ENCODE measurements at regions not wholly inside any gene's neighbourhood (a gene's known extent, or its start where the extent isn't known, plus 50 kb on each side); places are given as distances from the start of the nearest gene placed in this dataset.

- TF ChIP-seq CTCF (IDR thresholded peaks at IDR 0.05), result no peak
These were observed 729.4 kb downstream of the HACE1 start for GRCh38 chr6:104130343-104130742.

DNA sequence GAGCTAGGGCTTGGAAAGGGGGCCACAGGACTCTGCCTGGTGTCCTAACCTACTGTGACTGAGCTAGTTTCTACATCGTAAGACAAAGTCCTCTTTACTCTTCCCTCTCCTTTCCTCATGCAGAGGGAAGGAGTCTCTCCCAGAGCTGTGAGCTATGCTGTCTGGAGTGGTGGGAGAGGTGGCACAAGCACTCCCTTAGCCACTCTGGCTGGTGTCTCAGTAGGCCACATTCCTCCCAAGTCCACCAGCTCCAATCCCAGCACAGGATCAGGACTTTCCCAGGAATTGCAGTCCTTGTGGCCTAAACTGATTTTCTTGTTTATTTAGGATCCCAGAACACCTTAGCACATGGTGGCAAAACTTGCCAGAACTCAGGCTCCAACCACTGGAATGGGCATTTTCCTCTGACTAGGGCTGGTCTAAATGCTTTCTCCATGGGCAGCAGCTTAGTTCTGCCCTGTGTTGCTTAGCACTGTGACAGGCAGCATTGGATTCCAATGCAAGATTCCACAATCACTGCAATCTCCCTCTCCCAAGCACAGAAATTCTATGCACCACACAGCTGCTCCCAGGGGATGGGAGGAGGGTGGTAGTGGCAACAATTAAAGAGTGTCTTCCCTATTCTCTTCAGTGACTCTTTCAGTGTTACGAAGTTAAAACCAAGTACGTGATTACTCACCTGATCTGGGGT is 733.3 kb downstream of the HACE1 start:
- TF ChIP-seq CTCF (IDR thresholded peaks at IDR 0.05), result no peak

GRCh38 chr6:104123227-104123626 is 736.5 kb downstream of the HACE1 start:
- no peak for TF ChIP-seq CTCF (IDR thresholded peaks at IDR 0.05)

DNA sequence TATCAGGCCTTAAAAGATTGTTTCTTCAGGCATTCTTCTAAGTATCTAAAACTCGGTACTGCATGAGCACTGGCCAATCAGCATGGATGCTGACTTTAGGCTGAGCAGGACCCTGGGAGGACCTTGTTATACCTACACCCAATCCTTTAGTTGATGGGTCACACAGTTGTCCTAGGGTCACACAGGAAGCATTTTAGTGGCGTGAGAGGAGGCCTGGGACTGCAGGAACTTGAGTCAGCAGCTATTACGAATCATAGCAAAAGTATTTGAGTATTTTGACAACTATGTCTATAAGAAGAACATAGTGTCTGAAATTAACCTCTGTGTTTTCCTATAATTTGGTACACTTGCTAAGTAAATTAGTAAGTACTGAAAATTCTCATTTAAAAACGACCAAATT is 741.4 kb downstream of the HACE1 start:
- TF ChIP-seq CTCF (IDR thresholded peaks at IDR 0.05), result no peak

- TF ChIP-seq CTCF (IDR thresholded peaks at IDR 0.05), result no peak
These were observed 749.9 kb downstream of the HACE1 start for GRCh38 chr6:104109806-104110205.

DNA sequence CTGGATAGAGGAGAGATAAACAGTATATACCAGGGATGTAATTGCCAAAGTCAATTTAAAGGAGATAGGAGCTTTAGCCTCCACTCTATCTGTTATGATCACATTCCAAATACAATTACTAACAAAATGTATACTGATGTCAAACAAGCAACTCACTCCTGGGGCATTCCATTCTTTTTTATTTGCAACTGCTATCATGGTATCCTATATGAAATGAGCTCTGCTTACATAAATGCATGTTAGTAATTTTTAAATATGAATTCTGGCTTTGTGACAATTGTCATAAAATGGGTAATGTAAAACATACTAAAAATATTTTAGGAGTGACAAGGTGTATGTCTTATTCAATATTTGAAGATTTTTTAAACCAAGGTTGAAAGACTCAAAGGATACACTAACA is 751.1 kb downstream of the HACE1 start:
- no peak for TF ChIP-seq CTCF (IDR thresholded peaks at IDR 0.05)

- no peak for TF ChIP-seq CTCF (IDR thresholded peaks at IDR 0.05)
These were observed 763.9 kb downstream of the HACE1 start for GRCh38 chr6:104095661-104096416.
